Kidney epithelial cell (primary cell): ENCODE measurements at regions not wholly inside any gene's neighbourhood (a gene's known extent, or its start where the extent isn't known, plus 50 kb on each side); places are given as distances from the start of the nearest gene placed in this dataset.
A peak's percentile ranks its signal among the peaks of the same experiment; 100 is the strongest.

Source experiments
- DNase-seq: peaks from one replicate; pipeline ENCODE4 v3.0.0-alpha.2; 2010; ENCODE audit warnings: low read depth
- H3K27me3 ChIP-seq: 2 replicates; pipeline ENCODE4 v1.6.0; 2011; ENCODE audit warnings: low read length; ENCODE audit not compliant: control insufficient read depth, insufficient read depth
- H3K36me3 ChIP-seq: 2 replicates; pipeline ENCODE4 v1.5.1; 2011; ENCODE audit warnings: low read length; ENCODE audit not compliant: control insufficient read depth, insufficient read depth
- H3K4me3 ChIP-seq: 2 replicates; pipeline ENCODE4 v1.5.1; 2011; ENCODE audit warnings: low read depth, mild to moderate bottlenecking, control low read depth, low read length
- TF ChIP-seq, protein P1 (sequence below): IDR thresholded peaks from 2 replicates; pipeline ENCODE4 v1.5.1; 2011; ENCODE audit warnings: mild to moderate bottlenecking, moderate library complexity, low read length, control low read depth, inconsistent platforms; ENCODE audit not compliant: insufficient read depth, poor library complexity, severe bottlenecking

DNA sequence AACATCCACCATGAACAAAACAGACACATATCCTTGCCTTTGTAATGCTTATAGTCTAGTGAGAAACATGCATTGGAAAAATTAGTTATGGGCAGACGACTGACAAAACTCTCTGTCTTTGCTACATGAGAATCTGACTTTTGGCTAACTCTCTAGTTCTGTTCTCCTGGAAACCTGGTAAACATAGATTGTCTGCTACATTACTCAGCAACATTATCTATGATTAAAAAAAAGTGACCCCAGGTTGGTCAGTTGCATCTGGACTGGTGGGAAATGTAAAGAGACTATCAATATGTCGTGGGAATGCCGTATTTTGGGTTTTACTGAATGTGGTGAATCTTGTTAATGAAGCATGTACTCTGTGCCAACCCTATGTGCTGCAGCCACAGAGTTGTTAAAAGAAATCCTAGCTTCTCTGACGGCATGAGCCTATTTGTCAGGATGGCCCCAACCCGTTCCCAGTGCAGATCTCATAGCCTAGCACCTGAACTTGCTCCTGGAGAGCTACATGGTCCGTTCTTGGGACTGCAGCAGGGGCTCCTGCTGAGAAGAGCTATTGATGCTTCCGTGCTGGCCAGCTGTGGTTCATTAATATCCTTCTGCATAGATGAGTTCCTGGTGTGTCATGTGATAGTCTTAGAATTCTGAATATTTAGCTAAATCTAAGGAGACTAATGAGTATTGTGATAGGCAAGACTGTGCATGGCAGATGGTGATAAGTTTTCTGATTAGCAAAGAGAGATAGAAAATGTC is 311.7 kb upstream of the ZNF717 start:
- DNase-seq: no peak
- TF ChIP-seq, protein P1, sequence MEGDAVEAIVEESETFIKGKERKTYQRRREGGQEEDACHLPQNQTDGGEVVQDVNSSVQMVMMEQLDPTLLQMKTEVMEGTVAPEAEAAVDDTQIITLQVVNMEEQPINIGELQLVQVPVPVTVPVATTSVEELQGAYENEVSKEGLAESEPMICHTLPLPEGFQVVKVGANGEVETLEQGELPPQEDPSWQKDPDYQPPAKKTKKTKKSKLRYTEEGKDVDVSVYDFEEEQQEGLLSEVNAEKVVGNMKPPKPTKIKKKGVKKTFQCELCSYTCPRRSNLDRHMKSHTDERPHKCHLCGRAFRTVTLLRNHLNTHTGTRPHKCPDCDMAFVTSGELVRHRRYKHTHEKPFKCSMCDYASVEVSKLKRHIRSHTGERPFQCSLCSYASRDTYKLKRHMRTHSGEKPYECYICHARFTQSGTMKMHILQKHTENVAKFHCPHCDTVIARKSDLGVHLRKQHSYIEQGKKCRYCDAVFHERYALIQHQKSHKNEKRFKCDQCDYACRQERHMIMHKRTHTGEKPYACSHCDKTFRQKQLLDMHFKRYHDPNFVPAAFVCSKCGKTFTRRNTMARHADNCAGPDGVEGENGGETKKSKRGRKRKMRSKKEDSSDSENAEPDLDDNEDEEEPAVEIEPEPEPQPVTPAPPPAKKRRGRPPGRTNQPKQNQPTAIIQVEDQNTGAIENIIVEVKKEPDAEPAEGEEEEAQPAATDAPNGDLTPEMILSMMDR: no peak

DNA sequence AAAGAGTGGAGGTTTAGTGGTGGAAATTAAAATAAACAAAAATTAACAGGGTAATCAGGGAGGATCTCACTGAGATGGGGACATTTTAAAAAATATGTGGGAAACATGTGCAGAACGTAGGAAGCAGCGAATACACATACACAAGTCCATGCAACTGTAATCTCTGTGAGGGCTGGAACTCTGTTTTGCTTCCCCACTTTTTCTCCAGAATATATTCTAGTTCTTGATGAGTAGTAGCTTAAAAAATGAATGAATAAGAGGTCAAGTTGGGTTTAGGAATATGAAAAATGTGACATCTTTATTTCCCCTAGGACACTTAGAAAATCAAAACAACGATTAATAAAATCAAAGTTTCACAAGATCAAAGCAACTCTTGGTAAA is 312.2 kb upstream of the ZNF717 start:
- Histone ChIP-seq H3K4me3 (no peak overlapping the region), H3K27me3 (no peaks in the 10 kb centered on the region), H3K36me3 (no peaks in the 10 kb centered on the region)
- TF ChIP-seq, protein P1: no peak
- DNase-seq: no peak

More for the DNA sequence above, 311.7 kb upstream of the ZNF717 start:
- Histone ChIP-seq H3K27me3 (no peaks in the 10 kb centered on the region), H3K4me3 (no peak overlapping the region), H3K36me3 (no peaks in the 10 kb centered on the region)

DNA sequence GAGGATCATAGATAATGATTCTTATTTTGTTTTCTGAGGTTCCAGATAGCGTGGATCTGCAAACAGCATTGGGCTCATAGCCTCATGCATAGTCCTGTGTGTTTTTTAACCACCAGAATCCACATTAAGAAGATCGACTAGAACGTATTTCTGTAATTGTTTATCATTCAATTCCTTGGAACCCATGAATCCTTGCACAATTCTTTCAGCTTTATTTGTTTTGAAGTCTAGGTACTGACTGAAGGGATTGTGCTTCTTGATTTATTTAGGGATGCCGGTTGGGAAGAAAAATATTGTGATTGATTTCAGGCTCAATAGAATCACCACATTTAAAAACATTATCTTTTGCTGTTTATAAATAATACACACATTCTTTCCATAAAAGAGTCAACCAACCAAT is 314.6 kb upstream of the ZNF717 start:
- H3K4me3 ChIP-seq: no peak overlapping the region
- H3K36me3 ChIP-seq: no peaks in the 10 kb centered on the region
- TF ChIP-seq, protein P1: no peak
- H3K27me3 ChIP-seq: no peaks in the 10 kb centered on the region
- no peak for DNase-seq

DNA sequence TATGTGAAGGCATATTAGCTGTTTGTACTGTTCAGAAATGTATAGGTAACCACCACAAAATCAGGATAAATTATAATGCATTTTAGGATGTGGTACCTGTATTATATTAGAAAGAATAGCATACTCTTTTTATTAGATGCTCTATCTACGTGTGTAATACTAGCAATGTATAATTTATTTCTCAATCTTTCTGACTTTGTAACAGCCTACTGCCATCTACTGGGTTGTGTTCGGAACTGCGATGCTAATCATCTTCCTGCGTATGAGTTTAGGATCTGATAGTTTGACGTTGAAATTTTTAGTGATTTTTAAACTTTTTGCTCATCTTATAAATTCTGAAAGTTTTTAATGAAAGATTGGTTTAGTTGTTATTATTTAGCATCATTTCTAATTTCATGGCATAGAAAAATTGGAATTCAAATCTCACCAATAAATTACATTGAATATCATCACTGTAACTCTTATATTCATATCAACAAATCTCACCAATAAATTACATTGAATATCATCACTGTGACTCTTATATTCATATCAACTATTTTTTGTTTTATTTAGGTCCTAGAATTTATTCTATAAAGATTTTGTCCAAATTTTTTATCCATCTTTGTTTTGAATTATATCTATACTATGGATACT is 322.7 kb upstream of the ZNF717 start:
- Histone ChIP-seq H3K27me3 (no peaks in the 10 kb centered on the region), H3K4me3 (no peak overlapping the region), H3K36me3 (no peaks in the 10 kb centered on the region)
- TF ChIP-seq, protein P1: peak; percentile 81
- no peak for DNase-seq

DNA sequence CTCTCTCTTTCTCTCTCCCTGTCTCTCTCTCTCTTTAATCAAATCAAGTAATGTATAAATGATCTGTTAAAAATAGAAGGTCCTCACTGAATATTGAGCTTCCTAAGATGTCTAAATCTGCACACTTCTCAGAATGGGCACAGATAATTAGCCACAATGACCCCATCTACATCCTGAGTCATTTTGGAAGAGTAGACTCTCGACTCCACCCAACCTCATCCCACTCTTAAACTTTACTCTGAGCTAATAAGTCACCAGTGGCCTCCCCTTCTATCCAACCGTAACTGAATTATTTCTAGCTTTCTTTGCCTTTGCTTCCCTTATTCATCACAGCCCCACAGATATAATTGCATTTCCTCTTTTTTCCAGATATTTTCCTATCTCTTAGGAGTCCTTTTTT is 326.5 kb upstream of the ZNF717 start:
- Histone ChIP-seq H3K36me3 (no peaks in the 10 kb centered on the region), H3K27me3 (no peaks in the 10 kb centered on the region), H3K4me3 (no peak overlapping the region)
- no peak for DNase-seq
- TF ChIP-seq, protein P1: no peak

DNA sequence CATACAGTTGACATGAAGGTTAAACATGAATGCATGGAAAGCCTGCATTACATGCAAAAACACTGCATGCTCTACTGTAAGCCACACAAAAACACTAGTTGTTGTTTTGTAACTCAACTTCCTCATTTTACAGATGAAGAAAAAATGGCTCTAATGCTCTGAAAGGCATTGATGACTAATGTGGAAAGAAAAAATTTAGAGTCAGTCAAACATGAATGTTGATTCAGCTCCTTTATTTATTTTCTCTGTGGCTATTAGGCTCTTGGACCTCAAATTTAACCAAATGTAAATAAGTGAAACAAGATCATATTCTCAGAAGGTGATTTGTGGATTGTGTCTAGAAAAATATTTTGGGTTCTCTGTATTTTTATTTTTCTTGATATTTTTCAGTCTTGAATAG is 336.7 kb upstream of the ZNF717 start:
- H3K36me3 ChIP-seq: no peaks in the 10 kb centered on the region
- no peak for DNase-seq
- H3K4me3 ChIP-seq: no peak overlapping the region
- TF ChIP-seq, protein P1: no peak
- no peaks in the 10 kb centered on the region for H3K27me3 ChIP-seq
